ENCODE measurements at regions not wholly inside any gene's neighbourhood (a gene's known extent, or its start where the extent isn't known, plus 50 kb on each side); places are given as distances from the start of the nearest gene placed in this dataset.

DNA sequence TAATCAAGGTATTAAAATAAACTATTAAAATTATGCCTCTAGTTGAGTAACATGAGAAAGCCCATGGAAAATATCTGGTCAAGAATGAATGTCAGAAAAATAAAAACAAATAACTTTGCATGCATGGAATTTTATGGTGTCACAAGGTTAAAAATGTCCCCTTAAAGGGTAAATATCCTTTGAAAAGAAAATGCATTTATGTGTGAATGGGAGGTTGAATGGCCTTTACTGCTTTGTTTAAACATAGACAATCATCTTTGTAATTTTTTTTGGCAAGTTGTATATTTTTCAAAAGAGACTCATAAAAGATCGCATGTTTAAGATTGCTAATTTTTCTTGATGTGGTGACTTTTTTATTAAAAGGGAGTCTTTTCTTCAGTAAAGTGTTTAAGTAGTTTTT, 564.2 kb downstream of the NR2F2 start:
- TF ChIP-seq, protein P1, sequence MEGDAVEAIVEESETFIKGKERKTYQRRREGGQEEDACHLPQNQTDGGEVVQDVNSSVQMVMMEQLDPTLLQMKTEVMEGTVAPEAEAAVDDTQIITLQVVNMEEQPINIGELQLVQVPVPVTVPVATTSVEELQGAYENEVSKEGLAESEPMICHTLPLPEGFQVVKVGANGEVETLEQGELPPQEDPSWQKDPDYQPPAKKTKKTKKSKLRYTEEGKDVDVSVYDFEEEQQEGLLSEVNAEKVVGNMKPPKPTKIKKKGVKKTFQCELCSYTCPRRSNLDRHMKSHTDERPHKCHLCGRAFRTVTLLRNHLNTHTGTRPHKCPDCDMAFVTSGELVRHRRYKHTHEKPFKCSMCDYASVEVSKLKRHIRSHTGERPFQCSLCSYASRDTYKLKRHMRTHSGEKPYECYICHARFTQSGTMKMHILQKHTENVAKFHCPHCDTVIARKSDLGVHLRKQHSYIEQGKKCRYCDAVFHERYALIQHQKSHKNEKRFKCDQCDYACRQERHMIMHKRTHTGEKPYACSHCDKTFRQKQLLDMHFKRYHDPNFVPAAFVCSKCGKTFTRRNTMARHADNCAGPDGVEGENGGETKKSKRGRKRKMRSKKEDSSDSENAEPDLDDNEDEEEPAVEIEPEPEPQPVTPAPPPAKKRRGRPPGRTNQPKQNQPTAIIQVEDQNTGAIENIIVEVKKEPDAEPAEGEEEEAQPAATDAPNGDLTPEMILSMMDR (IDR thresholded peaks at IDR 0.05; ENCODE audit: low read depth, low read length), result no peak
- DNase-seq (ENCODE audit: extremely low read depth, low read depth), result no peak

DNA sequence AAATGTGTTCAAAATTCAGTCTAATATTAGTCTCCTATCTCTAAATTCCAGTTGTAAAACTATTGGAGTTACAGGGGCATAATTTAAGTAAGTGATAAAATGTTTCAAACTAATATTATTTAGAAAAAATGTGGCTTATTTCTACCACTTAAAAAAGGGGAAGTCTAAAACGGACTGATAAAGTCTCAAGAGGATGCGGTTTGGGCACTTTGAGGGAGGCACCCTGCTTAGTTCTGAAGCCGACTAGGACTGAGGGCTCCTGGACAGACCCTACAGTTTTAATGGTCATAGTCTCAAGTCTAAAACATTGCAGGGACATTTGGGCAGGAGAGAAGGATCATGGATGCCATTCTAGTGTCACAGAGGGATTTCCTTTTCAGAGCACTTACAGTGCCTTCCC, 566.3 kb downstream of the NR2F2 start:
- TF ChIP-seq, protein P1 (IDR thresholded peaks at IDR 0.05; ENCODE audit: low read depth, low read length), result no peak
- DNase-seq (ENCODE audit: extremely low read depth, low read depth), result no peak

DNA sequence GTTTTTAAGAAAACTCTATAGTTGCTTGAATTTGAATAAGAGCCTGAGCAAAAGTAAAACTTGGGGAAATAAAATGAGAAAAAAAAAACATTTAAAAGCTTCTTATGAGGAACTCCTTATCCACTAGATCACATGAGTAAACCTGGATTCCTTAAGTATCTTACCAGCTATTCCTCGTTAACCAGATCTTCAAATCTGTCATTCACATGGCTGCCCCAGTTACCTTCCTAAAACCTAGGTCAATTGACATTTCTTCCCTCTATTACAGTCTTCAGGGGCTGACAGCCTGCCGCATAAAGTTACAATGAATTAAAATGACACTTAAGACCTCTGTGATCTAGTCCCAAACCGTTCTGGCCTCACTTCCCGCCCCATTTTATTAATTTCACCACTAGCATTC, 583.6 kb downstream of the NR2F2 start:
- TF ChIP-seq, protein P1 (IDR thresholded peaks at IDR 0.05; ENCODE audit: low read depth, low read length), result no peak
- no peak for DNase-seq (ENCODE audit: extremely low read depth, low read depth)

DNA sequence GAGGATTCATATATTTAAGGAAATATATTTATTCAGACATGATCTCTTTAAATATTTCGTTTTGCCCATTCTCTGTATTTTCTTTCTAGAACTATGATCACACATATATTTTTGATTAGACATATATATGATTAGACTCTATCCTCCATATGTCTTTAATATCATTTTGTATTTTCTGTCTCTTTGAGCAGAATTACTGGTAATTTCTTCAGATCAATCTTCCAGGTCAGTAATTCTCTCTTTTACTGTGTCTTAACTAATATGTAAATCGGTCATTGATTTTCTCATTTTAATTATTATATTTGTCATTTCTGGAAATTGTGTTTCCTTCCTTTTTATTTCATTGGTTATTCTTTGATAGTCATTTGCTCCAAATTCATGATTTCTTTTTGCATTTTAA, 586.2 kb downstream of the NR2F2 start:
- TF ChIP-seq, protein P1 (IDR thresholded peaks at IDR 0.05; ENCODE audit: low read depth, low read length), result no peak
- no peak for DNase-seq (ENCODE audit: extremely low read depth, low read depth)

DNA sequence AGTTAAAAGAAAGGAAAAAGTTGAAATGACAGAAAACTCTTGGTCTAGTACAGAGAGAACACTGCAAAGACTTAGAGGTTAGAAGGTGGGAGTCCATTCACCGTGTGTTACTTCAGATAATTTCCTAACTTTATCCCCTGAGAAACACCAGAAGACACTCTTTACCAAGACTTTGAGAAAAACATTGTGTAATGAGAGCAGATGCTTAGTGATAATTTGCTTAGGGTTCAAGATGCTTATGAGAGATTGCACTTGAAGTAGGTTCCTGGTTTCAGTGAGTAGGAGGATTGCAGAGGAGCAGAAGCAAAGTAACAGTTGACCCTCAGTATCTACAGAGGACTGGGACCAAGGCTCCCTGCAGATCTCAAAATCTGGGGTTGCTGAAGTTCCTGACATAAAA, 594.1 kb downstream of the NR2F2 start:
- DNase-seq (ENCODE audit: extremely low read depth, low read depth), result no peak
- TF ChIP-seq, protein P1 (IDR thresholded peaks at IDR 0.05; ENCODE audit: low read depth, low read length), result no peak

DNA sequence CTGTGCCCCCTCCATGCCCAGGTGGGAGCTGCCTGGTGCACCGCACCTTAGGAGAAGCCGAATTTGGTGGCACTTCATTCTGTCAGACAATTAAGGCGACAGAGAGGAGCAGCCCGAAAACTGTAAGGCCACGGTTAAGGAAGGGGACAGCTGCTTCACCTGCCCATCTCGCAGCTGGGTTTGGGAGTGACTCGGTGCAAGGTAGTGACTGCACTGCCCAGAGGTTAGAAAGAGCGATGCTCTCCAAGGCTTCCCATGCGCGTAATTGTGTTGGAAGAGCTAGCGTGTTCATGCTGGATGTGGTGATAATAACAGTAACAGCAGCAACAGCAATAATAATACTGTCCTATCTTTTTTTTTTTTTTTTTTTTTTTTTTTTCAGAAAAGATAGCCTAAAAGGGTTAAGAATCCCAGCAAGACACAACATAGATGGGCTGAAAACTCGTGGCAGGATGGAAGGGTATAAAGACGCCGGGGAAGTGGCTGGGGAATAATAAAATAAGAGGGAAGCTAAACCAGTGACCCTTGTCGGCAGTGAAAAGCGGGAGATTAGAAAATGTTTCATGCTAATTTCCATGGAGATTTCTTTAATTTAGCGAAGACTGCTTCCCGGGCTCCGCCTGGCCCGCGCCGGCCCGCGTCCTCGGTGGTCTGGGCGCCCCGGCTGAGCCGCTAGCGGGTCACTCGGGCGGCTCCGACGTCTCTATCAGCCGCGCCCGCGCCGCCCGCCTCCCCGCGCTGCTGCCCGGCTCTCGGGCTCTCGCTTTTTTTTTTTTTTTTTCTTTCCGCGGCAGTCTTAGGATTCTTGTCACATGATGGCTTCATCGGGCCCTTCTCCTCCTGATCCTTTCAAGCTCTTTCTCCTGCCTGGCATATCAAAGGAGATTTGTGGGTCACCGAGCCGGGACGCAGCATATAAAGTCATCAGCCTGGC, 617.1 kb downstream of the NR2F2 start:
- TF ChIP-seq, protein P1 (IDR thresholded peaks at IDR 0.05; ENCODE audit: low read depth, low read length), result no peak
- no peak for DNase-seq (ENCODE audit: extremely low read depth, low read depth)

DNA sequence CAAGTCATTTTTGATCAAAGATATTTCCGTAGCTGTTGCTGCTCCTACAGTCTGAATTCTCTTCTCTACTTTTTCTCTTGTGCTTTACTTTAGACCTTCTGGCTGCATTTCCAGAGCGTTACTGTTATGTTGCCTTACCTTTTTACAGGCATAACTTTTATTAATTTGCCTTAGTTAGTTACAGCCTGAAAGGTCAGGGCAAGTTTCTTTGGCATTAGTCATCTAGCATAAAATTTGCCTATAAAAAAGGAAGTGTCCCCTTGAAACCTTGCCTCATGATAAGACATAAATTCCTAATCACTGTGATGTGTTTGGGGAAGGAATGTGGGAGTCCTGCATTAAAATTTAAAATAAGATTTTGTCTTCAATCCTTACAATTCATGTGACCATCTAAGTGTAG, 618.5 kb downstream of the NR2F2 start:
- DNase-seq (ENCODE audit: extremely low read depth, low read depth), result no peak
- TF ChIP-seq, protein P1 (IDR thresholded peaks at IDR 0.05; ENCODE audit: low read depth, low read length), result no peak

All from AG09319 (cell line).